Activated CD4-positive, CD25-positive, alpha-beta regulatory T cell treated with anti-CD3 and anti-CD28 coated beads, Interleukin-2, amount 50 U/mL, for 24 hours (primary cell): ENCODE measurements at regions not wholly inside any gene's neighbourhood (a gene's known extent, or its start where the extent isn't known, plus 50 kb on each side); places are given as distances from the start of the nearest gene placed in this dataset.

Experiments used
- ATAC-seq, 2 donors: fragments of 150-1000 bp; cut with Tn5 transposase; one replicate each; pipeline ENCODE4 v1.10.0; 2021; ENCODE audit warnings: mild to moderate bottlenecking in 1 of 2, moderate library complexity in 1 of 2

DNA sequence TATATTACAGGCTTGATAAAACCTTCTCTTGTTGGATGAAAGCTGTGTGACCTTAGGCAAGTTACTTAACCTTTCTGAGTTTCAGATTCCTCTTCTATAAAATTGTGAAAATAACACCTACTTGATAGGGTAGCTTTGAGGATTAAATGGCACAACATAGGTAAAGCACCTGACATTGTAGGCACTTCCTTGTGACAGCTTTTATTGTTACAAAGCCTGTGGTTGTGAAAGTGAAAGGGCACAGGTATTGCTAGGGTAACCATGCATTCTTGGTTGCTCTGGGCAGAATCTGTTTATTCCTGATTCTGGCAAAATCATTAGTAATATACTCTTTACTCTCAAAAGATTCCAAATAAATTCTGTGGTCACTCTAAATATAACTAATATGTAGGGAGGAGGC is 493.4 kb downstream of the OLFM4 start:
- no peak for ATAC-seq

DNA sequence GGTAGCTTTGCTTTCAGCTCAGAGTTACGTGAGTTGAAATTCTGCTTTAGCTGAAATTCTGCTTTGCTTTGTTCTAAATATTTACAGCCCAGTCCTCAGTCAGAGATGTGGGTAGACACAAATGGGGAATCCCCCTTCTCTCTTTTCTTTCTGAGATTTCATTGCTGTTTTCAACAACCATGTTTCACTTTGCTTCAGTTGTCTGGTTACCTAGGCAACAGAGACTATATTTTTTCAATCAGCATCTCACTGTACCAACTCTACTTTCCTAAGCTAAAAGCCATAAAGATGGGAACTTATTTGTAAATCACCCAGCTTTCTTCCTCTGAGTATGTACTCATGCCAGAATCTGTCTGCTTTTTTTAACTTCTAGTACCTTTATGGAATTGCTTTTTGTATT is 509.0 kb downstream of the OLFM4 start:
- no peak for ATAC-seq

DNA sequence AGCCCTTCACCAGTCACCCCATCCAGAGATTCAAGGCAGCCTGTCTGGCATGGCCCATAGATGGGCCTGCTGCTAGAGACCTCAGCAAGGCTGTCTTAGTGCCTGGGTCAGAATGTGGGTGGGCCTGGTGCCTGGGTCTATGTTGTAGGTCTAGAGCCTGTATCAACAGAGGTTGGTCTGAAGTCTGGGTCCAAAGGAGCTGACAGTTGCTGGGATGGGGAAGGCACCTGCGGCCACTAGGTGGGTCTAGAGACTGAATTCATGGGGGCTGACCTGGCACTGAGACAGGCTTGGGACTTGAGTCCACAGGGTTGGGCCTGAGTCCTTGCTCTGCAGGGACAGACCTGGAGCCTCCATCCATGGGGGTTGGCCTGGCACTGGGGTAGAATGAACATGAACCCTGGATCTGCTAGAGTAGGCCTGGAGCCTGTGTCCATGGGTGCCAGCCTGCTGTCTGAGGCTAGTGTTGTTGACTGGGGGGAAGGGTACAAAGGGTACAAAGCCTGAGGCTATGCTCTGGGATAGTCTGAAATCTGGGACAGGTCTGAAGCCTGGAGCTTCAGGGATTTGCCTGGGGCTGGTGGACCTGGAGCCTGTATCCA is 516.8 kb downstream of the OLFM4 start:
- no peak for ATAC-seq

DNA sequence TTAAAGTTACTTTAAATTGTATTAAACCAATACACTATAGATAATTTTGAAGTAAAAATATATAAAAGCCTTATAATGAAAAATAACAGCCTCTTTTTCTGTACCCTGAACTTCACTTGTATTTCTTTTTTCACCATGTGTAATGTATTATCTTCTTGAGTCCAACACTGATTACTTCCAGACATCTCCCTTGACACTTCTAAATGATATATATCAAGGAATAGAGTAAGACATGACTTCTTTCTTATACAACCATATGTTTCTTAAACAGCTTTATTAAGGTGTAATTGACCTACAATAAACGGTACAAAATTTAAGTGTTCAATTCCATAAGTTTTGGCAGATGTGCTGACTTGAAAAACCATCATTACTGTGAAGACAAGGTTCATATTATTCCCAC is 531.9 kb downstream of the OLFM4 start:
- no peak for ATAC-seq

DNA sequence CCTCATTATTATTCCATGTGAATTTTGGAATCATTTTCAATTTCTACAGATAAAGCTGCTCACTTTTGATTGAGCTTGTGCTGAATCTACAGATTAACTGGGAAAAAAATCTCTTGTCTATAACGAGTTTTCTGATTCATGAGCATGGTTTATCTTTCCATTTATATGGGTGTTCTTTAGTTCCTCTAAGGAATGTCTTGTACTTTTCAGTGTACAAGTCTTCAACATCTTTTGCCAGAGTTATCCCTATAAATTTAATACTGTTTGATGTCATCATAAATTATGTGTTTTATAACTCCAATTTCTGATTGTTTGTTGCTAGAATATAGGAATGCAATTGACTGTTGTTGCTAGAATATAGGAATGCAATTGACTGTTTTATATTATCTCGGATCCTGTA is 533.8 kb downstream of the OLFM4 start:
- no peak for ATAC-seq

DNA sequence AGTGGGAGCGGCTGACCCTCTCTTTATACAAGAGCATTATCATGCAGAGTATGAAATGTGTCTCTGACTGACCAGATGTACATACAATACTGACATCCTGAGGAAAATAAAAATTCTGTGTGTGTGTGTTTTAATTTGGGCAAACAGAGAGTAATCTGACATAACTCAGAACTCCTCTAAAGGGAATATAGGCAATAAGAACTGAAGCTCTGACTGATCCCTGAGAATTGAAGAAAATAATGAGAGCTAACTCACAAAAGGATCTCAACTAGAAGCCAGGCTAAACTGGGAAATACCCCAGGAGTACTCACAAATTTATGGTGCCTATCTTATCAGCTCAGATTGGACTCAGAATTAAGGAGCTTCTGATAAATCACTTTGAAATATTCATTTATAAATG is 539.9 kb downstream of the OLFM4 start:
- no peak for ATAC-seq

DNA sequence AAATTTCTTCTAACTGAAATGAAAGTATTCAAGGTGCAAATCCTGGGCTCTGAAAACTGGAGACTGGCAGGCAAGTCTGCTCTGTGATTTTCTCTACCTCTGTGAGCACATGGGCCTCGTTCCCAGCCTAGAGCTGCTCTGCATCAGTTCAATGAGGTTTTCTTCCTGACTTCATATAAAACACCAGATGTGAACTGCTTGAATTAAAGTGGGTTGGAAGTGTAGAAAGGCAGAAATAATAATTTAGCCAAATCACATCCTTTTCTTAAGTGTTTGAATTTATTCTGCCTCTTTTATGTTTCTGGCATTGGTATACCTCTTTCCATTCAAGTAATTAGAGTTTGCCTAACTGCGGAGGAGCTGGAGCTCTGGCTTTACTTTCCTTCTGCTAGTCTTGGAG is 540.8 kb downstream of the OLFM4 start:
- no peak for ATAC-seq

DNA sequence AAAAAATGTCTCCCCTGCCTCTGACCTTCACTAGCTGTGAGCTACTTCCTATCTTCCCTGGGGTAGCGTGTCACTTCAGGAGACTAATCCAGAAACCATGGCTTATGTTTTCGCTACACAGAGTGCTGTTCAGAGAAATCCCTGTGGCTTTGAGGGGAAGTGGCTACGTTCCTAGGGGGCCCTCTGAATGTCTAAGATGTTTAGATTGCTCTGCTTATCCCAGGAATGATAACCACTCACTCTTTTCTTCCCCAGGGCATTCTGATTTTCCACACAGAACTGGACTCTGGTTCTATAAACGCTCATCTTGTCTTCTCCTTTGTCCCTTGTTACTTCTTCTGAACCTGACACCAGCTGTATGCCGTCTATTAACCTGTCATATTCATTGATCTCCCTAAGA is 572.5 kb downstream of the OLFM4 start:
- ATAC-seq: no peak

DNA sequence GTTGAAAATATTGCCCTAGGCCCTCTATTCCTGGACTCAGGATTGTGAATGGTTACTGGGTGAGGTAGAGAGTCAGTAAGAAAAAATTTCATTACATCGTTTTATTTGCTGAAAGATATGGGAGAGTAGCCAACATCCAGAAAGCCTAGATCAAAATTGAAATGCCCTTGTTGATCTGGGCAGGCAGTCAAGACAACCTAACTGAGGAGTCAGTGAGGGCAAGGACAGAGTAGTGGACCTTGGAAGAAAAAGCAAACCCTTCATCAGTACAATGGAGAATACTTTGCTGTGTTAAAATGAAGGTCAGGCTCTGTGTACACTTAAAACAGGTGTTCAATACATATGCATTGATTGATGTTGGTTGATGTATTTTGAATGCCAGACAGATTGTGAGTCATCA is 576.7 kb downstream of the OLFM4 start:
- no peak for ATAC-seq

DNA sequence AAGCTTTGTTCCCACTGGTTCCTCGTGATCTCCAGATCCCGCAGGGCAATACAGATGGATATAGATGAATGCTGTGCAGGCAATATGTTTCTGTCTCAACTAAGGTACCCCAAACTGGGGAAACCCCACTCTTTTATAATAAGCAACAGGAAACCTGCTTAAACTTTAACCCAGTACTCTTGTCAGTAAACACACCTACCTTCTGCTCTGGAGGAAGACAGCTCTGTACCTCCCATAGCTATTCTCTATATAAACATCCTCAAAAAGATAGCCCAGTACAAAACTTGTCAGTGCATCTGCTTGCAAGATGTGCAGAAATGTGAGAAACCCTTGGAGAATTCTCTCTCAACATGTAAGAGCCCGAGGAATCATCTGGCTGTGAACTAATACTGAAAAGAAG is 583.6 kb downstream of the OLFM4 start:
- no peak for ATAC-seq

DNA sequence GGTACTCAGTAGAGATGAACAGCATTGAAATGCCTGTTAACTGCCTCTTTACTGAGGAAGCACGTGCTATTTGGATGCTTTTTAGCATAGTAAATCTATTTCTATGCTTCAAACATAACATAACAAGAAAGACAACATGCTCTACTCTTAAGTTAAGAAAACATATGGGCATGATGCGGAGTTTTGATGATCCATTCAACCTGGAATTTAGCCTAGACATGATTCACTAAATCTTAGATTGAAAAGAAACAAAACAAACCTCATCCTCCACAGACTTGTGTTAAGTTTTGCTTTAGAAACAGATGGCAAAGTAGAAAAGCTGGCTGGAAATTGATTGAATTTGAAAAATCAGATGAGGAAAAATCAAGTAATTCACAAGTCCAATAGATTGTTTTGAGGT is 593.8 kb downstream of the OLFM4 start:
- ATAC-seq: no peak

DNA sequence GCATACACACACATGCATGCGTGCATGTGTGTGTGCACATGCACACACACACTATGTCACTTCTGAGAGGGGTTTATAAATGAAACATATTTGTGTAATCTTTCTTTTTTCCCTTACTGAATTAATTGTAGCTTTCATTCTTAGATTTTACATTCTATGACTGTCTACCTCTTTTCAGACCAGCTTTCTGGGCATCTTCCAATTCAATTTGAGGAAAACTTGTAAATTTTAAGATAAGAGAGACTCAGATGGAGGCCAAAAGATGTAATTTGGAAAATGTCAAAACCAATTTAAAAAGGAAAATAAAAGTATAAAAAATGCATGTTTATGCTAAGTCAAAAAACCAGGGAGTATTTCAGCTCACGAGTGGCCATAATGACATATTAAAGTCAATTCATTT is 594.5 kb downstream of the OLFM4 start:
- no peak for ATAC-seq

DNA sequence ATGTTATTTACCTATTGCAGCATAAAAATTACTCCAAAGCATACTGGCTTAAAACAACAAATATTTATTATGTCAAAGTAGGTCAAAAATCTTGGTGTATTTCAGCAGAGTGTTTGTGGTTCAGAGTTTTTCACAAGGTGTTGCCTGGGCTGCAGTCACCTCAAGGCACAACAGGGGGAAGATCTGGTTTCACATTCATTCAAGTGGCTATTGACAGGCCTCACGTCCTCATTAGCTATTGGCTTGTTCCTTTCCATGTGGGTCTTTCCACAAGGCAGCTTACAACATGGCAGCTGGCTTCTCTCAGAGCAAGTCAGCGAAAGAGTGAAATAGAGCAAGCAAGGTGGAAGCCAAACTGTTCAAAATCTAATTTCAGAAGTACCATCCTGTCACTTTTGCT is 602.9 kb downstream of the OLFM4 start:
- no peak for ATAC-seq

DNA sequence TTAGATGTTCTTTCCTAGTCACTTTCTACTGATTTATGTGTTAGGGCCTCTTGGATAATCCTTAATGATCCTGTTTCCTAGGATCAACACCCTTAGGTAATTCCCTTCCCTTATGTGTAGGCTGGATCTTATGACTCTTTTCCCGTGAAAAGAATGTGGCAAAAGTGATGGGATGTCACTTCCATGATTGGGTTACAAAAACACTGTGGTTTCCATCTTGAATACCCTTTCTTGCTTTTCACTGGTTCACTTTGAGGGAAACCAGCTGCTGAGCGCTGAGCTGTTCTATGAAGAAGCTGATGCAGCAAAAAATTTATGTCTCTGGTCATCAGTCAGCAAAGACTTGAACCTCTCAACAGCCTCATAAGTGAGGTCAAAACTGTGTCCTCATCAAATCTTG is 609.4 kb downstream of the OLFM4 start:
- no peak for ATAC-seq

DNA sequence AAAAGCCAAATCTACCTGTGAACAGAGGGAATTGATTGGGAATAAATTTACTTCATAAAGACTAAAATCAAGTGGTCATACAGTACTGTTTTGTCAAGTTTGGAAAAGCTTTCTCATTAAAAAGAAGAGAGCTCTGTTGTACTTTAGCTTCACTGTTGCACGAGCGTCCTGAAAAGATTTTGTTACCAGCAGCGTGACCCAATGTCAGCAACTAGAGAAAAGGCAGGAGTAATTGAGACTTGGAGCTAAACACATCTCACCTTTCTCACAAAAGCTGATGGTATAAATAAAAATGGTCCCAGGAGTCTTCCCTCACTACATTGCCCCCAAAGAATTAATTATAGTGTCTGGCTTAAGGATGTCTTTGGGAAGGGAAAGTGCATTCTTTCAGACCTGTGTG is 613.7 kb downstream of the OLFM4 start:
- no peak for ATAC-seq

DNA sequence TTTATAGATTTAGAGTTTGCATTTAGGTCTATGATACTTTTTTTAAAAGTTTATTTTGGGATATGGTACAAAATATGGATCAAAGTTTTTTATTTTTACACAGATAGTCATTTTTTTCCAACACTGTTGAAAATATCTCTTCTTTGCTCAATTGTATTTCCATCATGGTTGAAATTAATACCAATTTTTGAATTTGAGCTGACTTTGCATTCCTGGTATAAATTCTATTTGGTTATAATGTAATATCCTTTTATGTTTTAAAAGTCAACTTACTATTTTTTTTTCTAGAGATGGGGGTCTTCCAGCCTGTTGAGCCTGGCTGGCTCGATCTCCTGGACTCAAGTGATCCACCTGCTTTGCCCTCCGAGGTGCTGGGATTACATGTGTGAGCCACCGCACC is 620.1 kb downstream of the OLFM4 start:
- ATAC-seq: no peak

DNA sequence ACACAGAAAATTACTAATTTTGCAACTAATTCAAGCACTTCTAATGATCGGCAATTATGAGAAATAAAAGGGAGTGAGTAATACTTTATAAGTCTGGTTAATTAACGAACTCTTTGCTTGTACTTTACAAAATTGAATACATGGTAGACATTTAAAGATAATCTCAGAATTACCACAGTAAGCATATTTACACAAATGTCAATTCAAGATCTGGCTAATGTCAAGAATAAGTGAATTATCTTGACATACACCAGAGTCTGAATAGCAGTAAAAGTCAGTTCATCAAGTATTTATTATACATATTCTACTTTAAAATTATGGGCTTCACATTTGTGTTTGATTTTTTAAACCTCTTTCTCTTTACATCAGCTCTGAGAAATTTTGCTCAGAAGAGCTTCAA is 643.4 kb downstream of the OLFM4 start:
- no peak for ATAC-seq

DNA sequence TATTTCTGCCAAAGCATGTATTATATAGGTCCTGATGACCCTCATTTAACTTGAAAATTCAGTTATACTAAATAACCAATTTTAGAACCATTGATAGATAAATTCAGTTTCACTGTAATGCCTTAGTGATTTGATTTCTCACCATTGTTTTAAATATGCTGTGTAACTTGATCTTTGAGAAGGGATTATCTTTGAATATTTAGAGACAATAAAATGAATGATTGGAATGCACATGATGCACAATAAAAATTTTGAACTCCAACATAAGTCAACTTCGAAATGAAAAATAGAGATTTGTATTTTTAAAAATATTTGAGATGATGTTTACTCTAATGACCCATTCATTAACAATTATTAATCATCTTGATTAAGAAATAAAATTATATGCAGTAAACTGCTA is 654.5 kb downstream of the OLFM4 start:
- no peak for ATAC-seq

DNA sequence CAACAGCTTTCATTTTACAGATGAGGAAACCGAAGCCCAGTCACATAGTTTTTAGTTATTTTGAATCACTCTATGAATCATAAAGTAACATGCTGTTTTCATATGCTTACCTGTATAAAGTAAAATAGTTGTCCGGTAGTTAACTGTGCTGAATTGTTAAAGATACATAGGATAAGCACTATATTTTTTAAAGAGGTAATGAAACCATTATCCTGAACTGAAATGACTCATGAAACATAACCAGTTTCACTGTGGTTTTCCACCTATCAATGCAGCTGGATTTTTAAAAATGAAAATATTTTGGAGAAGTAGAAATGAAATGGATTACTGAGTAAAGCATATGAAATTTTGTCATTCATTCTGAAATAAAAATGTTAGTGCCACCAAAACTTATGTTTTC is 655.0 kb downstream of the OLFM4 start:
- ATAC-seq: no peak

DNA sequence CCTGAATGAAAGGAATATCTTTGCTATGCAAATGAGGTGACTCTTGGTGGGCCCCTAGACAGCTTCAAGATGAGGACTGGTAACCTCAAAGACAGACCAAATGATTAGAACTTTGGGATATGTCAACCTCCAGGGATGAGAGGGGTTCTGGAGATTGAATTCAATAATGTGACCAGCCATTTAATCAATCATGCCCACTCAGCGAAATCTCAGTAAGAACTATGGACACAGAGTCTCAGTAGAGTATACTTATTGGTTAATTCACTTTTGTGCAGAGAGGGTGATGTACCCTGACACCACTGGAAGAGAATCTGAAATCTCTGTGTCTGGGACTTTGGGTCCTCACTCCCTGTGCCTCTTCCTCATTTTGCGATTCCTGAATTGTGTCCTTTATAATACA is 662.8 kb downstream of the OLFM4 start:
- ATAC-seq: no peak

DNA sequence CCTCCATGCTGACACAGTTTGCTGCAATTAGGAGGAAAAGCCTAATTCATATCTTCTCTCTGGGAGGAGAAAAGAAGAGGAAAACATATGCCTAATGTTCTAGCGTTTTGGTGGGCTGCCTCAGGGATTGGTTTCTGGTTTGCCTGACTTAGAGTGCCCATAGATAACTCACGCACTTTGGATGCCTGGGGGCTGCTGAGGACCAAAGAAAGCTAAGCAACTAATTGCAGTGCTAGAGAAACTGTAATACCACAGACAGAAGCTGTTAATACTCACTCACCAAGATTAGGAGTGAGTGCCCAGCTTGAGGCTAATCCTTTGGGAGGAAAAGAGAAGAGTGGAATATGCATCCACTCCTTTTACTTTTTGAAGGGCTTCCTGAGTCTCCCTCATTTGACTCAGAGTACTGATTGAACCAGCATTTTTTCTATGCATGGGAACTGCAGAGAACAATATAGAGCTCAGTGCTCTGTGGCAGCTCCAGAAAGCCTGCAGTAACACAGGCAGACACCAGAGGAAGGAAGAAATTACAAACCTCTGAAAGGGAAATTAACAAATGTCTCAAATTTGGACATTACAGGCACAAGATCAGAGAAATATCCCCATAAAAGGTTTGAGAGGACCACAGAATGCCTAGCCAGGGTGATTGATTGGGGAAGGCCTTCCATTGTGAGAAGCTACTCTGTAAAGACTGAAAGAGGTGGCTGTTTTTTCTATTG is 666.4 kb downstream of the OLFM4 start:
- ATAC-seq: no peak

DNA sequence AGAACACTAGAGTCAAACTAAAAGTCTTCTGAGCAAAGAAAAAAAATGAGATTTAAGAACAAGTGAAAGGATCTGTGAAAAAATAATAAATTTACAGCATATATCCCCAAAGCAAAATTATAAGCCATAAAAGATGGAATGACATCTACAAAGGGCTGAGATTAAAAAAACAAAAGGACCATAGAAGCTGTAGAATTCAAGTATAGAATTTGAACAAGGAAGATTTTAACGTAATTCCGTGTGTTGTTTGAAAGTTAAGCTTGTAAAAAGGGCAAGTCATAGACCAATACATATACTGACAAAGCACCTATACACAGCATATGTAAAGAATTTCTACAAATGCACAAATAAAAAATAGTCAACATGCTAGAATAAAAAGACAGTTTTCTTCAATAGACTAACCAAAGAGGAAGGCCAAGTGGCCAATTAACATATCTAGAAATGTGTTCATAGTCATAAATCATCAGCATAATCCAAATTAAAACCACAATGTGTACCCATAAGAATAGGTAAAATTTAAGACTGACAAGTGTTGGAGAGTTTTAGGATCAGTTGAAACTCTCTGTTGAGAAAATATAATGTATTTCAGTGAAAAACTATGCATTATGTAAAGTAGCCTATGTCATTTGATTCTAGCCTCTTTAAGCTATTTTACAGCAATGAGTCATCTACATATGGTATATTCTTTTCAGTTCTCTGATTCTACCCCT is 674.9 kb downstream of the OLFM4 start:
- no peak for ATAC-seq

DNA sequence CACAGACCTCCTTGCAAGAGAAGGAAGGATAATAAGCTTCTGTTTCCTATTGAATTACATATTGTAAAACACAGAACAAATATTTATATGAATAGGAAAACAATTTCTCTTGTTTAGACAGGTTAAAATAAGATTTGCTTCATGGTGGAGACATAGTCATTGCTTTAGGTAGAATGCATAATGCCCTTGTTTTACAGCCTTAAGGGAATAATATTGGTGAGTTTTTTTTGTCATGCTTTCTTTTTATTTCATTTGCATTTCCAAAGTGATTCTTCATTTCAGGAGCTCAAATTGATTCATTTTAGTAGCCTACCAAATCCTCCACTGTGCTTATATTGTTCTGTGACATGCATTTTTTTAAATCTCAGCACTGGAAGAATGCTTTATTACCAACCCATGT is 690.7 kb downstream of the OLFM4 start:
- no peak for ATAC-seq

DNA sequence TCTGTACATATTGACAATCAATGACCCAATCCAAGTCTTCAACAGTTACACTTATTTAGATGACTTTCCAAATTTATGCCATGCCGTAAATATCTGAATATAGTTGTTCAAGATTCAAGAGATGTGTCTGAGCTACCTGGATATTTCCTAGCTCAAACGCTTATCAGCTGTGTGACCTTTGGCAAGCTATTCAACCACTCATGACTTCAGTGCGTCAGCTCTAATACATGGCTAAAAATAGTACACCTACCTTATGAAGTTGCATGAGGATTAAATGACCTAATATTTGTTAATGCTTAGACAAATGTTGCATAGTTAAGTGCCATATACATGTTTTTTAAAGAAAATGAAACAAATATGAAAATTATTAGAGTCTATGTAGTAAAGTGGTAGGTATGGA is 704.1 kb downstream of the OLFM4 start:
- ATAC-seq: no peak

DNA sequence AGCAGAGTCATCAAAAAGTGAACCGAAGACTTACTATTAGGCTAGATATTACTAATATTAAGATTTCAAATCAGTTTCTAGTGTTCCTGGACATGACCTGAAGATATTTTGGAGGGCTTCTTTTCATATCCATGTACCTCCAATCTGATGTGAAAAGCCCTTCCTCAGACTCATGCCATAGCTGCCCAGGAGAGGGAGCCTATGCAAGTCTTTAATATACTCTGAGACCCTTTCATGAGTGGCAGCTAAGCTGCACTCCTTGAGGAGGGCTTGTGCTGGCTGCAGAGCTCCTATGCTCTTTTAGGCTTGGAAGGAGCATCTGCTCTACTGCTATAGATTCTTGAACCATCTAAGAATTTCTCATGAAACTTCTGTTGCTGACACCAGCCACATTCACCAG is 715.3 kb downstream of the OLFM4 start:
- no peak for ATAC-seq
